ENCODE measurements at regions not wholly inside any gene's neighbourhood (a gene's known extent, or its start where the extent isn't known, plus 50 kb on each side); places are given as distances from the start of the nearest gene placed in this dataset.
"Not testable (repeated sequence)": the region's sequence is repeated elsewhere in the genome, so short reads cannot be mapped to it uniquely, and the experiment has no call there.

- Histone ChIP-seq H3K27ac (ENCODE audit: insufficient read depth, low read depth, low read length) (no peak overlapping the region), H3K4me2 (ENCODE audit: insufficient read depth, low read length) (no peak overlapping the region), H3K9me1 (replicated peaks; ENCODE audit: control insufficient read depth, extremely low read depth, insufficient read depth, low read length) (no peaks in the 10 kb centered on the region), H3K36me3 (ENCODE audit: control insufficient read depth in 2 of 2, extremely low read depth in 1 of 2, insufficient read depth in 2 of 2, low read length in 2 of 2) (no peaks in the 10 kb centered on the region), H3K4me3 (replicated peaks in 1 of 3; ENCODE audit: insufficient read depth in 1 of 3, low read depth in 1 of 3, low read length in 3 of 3) (no peak overlapping the region), H3K9ac (replicated peaks; ENCODE audit: extremely low read depth, insufficient read depth, low read length) (no peak overlapping the region), H2AFZ (ENCODE audit: low read depth, low read length) (no peak overlapping the region), H4K20me1 (replicated peaks; ENCODE audit: control insufficient read depth, extremely low read depth, insufficient read depth, low read length) (no peaks in the 10 kb centered on the region), H3K79me2 (ENCODE audit: control insufficient read depth, insufficient read depth, low read length) (no peaks in the 10 kb centered on the region), H3K4me1 (ENCODE audit: control insufficient read depth, extremely low read depth, insufficient read depth, low read length) (no peaks in the 10 kb centered on the region), H3K9me3 (replicated peaks; ENCODE audit: control insufficient read depth, insufficient read depth, low read length) (peaks cover 2% of the 10 kb centered on the region), H3K27me3 (ENCODE audit: control insufficient read depth in 2 of 2, insufficient read depth in 2 of 2, low read length in 2 of 2) (no peaks in the 10 kb centered on the region)
- no TSS peak for BruUV-seq (replicated peaks)
- no peak for FAIRE-seq
- ChIA-PET POLR2A (no interaction called here), CTCF (no interaction called here)
- no peak for DNase-seq (ENCODE audit: low read depth, low spot score)
- intact Hi-C loops (cut with micrococcal nuclease): no loop called here
- no peak for TF ChIP-seq JUN (IDR thresholded peaks at IDR 0.05; ENCODE audit: borderline replicate concordance, insufficient read depth, insufficient read length, low read depth)
- TF ChIP-seq, protein P1, sequence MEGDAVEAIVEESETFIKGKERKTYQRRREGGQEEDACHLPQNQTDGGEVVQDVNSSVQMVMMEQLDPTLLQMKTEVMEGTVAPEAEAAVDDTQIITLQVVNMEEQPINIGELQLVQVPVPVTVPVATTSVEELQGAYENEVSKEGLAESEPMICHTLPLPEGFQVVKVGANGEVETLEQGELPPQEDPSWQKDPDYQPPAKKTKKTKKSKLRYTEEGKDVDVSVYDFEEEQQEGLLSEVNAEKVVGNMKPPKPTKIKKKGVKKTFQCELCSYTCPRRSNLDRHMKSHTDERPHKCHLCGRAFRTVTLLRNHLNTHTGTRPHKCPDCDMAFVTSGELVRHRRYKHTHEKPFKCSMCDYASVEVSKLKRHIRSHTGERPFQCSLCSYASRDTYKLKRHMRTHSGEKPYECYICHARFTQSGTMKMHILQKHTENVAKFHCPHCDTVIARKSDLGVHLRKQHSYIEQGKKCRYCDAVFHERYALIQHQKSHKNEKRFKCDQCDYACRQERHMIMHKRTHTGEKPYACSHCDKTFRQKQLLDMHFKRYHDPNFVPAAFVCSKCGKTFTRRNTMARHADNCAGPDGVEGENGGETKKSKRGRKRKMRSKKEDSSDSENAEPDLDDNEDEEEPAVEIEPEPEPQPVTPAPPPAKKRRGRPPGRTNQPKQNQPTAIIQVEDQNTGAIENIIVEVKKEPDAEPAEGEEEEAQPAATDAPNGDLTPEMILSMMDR (IDR thresholded peaks at IDR 0.05; ENCODE audit: extremely low read depth in 1 of 2, insufficient read depth in 1 of 2, low read depth in 1 of 2, low read length in 2 of 2): no peak
- no peak for TF ChIP-seq EZH2 (IDR thresholded peaks at IDR 0.05; ENCODE audit: borderline replicate concordance, low read depth, low read length, severe bottlenecking)
- no peak for TF ChIP-seq FOS (IDR thresholded peaks at IDR 0.05; ENCODE audit: borderline replicate concordance, insufficient read depth, low read length)
- no peak for TF ChIP-seq POLR2AphosphoS5 (IDR thresholded peaks at IDR 0.05; ENCODE audit: insufficient read depth, low read depth, low read length)
- no peak for TF ChIP-seq POLR2A (IDR thresholded peaks at IDR 0.05; ENCODE audit: low read depth, low read length)
- dilution Hi-C loops (cut with MboI; ENCODE audit: extremely low pct_ligation_motif_present, low sequenced_read_pairs): no loop called here
Measured at GRCh38 chr14:106551265-106551664, 1024.9 kb downstream of the TMEM121 start.

DNA sequence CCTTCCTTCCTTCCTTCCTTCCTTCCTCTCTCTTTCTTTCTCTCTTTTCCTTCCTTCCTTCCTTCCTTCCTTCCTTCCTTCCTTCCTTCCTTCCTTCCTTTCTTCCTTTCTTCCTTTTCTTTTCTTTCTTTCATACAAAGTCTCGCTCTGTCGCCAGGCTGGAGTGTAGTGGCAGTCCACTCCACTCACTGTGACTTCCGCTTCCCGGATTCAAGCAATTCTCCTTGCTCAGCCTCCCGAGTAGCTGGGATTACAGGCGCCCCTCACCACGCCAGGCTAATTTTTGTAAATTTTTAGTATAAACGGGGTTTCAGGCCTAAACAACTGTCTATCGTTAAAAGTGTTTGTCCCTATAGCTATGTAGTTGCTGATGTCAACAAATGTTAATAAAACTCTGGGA is 1029.8 kb downstream of the TMEM121 start:
- H3K4me1 ChIP-seq (ENCODE audit: control insufficient read depth, extremely low read depth, insufficient read depth, low read length); POLR2A ChIA-PET; DNase-seq (ENCODE audit: low read depth, low spot score); H3K4me2 ChIP-seq (ENCODE audit: insufficient read depth, low read length); H3K9me3 ChIP-seq (replicated peaks; ENCODE audit: control insufficient read depth, insufficient read depth, low read length); H3K27me3 ChIP-seq (ENCODE audit: control insufficient read depth in 2 of 2, insufficient read depth in 2 of 2, low read length in 2 of 2); H2AFZ ChIP-seq (ENCODE audit: low read depth, low read length); H3K27ac ChIP-seq (ENCODE audit: insufficient read depth, low read depth, low read length); intact Hi-C loops (cut with micrococcal nuclease); H3K4me3 ChIP-seq (replicated peaks in 1 of 3; ENCODE audit: insufficient read depth in 1 of 3, low read depth in 1 of 3, low read length in 3 of 3); H3K36me3 ChIP-seq (ENCODE audit: control insufficient read depth in 2 of 2, extremely low read depth in 1 of 2, insufficient read depth in 2 of 2, low read length in 2 of 2); H3K9me1 ChIP-seq (replicated peaks; ENCODE audit: control insufficient read depth, extremely low read depth, insufficient read depth, low read length); H3K79me2 ChIP-seq (ENCODE audit: control insufficient read depth, insufficient read depth, low read length); FAIRE-seq; BruUV-seq (replicated peaks); CTCF ChIA-PET; dilution Hi-C loops (cut with MboI; ENCODE audit: extremely low pct_ligation_motif_present, low sequenced_read_pairs); H4K20me1 ChIP-seq (replicated peaks; ENCODE audit: control insufficient read depth, extremely low read depth, insufficient read depth, low read length); H3K9ac ChIP-seq (replicated peaks; ENCODE audit: extremely low read depth, insufficient read depth, low read length): not testable (repeated sequence)

All from endothelial cell of umbilical vein (primary cell).